NCI-H69 (cell line): ENCODE measurements at regions not wholly inside any gene's neighbourhood (a gene's known extent, or its start where the extent isn't known, plus 50 kb on each side); places are given as distances from the start of the nearest gene placed in this dataset.
"Not testable (repeated sequence)": the region's sequence is repeated elsewhere in the genome, so short reads cannot be mapped to it uniquely, and the experiment has no call there.

ENCODE experiments used
- DNase-seq: peaks from one replicate; lab custom pipeline; 2025; lab: John Stamatoyannopoulos, UW

GRCh38 chr5:30384171-30384570 lies 809.3 kb upstream of the CDH6 start:
- no peak for DNase-seq

- no peak for DNase-seq
Measured at GRCh38 chr5:30380228-30380627, 813.3 kb upstream of the CDH6 start.

DNA sequence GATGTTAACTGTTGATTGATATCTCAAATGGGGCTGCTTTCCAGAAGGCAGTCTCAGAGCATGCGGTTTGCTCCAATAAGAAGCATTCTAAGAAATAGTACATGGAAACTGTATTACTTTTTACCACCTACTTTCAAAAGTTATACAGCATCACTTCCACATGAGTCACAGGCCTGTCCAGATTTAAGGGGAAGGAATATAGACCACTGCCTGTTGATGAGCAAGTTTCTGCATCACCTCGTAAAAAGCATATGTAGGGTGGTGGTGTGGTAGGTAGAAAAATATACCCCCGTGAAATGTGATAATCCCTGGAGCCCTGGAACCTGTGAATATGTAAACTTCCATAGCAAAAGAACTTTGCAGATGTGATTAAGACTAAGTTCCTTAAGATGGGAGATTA lies 816.6 kb upstream of the CDH6 start:
- no peak for DNase-seq

DNA sequence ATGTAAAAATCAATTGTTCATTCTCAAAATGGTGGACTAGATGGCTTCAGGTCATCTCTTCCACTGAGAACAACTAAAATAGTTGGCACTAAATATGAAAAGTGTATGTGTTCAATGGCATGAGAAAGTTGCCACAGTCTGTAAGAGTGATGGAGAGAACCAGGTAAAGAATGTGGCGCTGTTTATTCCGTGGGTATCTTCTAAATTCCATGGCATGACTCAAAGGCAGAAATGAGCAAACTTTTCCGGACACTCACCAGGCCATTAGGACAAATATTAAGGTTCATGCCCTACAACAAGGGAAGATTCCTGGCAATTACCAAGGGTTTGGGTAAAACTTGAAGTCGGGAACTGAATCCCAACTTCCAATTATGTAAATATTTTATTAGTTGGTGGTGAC lies 825.4 kb upstream of the CDH6 start:
- no peak for DNase-seq

GRCh38 chr5:30365031-30365430 lies 828.5 kb upstream of the CDH6 start:
- DNase-seq, result not testable (repeated sequence)

- no peak for DNase-seq
Measured at GRCh38 chr5:30357371-30357770, 836.1 kb upstream of the CDH6 start.

- DNase-seq, result no peak
Measured at GRCh38 chr5:30355675-30356074, 837.8 kb upstream of the CDH6 start.

DNA sequence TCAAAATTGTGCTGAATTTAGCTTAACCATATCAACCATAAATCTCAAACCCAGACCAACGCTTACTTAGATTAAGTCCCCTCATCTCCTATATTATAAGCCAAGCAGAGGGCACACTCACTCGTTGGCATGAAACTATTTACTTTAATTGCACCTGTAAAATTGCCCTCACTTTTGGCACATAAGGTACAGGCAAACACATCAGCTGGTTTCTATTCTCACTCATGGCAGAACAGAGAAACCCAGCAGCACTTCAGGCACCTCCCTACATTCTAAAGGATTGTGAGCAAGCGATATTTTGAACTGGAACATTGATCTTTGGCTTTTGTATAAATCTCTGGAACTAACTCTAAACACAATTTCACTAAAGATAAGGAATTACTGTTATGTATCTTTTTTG lies 845.6 kb upstream of the CDH6 start:
- peak; percentile 41 for DNase-seq

DNA sequence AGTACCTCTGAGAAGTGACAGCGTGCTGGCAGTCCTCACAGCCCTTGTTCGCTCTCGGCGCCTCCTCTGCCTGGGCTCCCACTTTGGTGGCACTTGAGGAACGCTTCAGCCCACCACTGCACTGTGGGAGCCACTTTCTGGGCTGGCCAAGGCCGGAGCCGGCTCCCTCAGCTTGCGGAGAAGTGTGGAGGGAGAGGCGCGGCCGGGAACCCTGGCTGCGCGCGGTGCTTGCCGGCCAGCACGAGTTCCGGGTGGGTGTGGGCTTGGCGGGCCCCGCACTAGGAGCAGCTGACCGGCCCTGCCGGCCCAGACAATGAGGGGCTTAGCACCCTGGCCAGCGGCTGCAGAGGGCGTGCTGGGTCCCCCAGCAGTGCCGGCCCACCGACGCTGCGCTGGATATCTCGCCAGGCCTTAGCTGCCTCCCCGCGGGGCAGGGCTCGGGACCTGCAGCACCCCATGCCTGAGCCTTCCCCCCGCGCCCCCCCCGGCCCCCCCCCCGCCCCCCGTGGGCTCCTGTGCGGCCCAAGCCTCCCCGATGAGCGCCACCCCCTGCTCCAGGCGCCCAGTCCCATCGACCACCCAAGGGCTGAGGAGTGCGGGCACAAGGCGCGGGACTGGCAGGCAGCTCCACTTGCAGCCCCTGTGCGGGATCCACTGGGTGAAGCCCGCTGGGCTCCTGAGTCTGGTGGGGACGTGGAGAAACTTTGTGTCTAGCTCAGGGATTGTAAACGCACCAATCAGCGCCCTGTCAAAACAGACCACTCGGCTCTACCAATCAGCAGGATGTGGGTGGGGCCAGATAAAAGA lies 847.7 kb upstream of the CDH6 start:
- DNase-seq, result not testable (repeated sequence)

DNA sequence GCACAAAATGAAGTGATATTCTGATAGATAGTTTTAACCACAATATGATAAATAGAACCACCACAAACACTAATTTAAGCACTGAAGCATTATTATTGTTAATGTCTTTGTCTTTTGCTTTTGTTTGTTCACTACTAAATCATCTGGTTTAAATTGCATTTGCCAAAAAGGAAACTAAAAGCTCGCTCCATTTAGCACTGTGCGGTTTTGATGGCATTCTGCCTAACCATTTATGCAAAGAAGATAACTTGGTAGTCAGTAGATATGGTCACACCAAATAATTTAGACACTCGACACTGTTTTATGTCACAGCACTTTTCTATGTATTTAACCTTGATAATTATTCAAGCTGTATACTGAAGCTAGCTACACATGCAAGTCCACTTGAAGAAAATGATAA lies 849.8 kb upstream of the CDH6 start:
- DNase-seq, result peak; percentile 87

DNA sequence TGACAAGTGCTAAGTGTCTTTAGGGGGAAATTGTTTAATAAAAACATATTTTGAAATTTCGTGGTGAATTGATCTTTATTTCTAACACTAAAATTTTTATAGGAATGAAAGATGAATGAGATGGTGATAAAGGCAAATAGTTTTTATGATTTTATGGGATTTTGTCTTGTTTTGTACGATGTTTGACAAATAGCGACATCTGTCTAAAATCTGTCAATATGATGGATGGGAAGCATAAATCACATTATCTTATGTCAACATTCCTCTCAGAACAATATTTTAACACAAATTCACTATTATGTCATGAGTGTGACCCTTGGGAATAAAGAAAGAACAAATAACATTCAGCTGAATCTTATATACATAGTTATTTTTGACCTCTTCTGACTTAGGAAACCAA lies 852.0 kb upstream of the CDH6 start:
- DNase-seq, result peak; percentile 31

DNA sequence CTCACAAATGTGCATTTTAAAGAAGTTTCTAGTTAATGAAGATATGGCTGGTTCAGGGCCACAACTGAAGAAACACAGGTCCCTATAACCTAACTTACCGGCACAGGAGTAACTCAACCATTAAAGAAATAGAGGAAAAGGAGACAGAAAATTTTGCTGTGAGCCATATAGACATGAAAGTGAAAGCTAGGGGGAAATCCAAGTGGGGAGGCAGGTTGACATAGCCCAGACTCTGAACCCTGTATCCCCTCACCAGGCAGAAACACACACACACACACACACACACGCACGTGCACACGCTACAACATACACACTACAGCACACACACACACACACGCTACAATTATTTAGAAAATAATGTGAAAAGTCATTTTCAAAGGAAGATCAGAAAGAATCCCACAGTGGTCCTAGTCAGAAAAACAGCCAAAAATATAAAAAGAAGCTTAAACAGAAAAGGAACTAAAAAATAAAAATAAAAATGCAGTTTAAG lies 856.4 kb upstream of the CDH6 start:
- DNase-seq, result no peak

DNA sequence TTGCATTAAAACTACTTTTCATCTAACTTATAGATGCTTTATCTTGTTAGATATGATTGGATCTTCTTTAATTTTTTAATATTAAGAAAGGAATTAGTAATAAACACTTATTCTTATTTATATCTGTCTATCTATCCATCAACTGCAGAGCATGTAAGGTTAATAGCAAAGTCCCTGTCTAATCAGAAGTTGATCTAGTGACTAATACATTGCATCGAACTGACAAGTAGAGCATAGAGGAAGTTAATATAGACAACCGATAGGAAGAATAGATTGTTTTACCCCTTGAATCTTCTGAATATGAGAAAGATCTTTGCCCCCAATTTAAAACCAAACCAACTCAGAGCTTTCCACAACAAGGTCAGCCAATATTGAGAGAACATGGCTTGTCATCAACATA lies 862.0 kb upstream of the CDH6 start:
- no peak for DNase-seq

DNA sequence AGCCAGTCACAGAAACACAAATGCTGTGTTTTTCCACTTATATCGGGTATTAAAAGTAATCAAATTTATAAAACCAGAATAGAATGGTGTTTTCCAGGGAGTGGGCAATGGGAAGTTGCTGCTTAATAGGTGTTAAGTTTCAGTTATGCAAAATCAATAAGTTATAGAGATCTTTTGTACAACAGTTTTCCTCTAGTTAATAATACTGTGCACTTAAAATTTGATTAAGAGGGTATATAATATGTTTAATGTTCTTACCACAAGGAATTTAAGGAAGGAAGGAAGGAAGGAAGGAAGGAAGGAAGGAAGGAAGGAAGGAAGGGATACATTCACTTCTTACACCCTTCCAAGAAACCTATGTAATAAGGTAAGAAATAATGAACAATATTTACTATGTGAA lies 867.7 kb upstream of the CDH6 start:
- no peak for DNase-seq

GRCh38 chr5:30324083-30324482 lies 869.4 kb upstream of the CDH6 start:
- no peak for DNase-seq

- no peak for DNase-seq
Measured at GRCh38 chr5:30287890-30288289, 905.6 kb upstream of the CDH6 start.

GRCh38 chr5:30279237-30279636 lies 914.2 kb upstream of the CDH6 start:
- no peak for DNase-seq

GRCh38 chr5:30267026-30267425 lies 926.5 kb upstream of the CDH6 start:
- no peak for DNase-seq

DNA sequence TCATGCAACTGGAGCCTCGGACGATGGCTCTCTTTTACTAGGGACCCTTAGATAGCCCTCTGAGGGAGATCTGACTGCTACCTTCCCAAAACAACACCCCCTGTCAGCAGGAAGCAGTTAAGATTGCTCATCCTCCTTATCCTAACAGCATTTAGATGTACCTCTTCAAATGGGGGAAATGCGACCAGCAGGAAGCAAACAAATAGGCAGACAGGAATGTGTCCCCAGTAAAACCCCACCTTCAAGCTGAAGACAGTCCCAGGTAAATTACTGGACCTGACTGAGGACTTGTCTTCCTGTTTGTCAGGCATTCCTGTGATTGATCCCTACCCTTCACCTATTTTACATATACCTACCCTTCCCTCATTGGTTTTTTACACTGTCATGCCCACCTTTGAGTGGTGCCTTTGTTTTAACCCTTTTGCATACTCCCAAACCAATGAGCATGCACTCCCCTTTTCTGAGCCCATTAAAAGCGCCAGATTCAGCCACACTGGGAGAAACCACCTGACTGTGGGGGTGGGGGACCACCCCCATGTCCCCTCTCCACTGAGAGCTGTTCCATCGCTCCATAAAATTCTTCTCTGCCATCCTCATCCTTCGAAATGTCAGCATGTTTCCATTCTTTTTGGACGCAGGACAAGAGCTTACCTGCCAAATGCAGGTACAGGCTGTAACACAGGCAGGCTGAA lies 954.0 kb upstream of the CDH6 start:
- DNase-seq, result no peak

- DNase-seq, result no peak
Measured at GRCh38 chr5:30237189-30237588, 956.3 kb upstream of the CDH6 start.

DNA sequence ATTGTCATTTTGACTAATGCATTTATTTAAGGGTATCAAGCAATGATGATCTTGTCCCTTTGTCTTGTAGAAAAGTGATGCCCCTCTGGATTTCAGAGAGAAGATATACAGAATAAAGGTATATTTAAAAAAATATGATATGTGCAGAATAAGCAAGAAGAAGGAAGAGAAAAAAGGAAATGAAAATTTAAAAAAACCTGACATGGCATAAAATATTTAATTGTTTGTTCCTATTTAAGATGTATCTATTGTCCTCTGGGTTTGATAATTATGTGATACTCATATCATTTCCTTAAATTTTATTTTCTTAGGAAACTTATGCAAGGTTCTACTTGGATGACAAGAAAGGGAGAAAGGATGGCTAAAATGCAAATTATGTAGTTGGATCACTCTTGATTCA lies 983.7 kb upstream of the CDH6 start:
- no peak for DNase-seq

DNA sequence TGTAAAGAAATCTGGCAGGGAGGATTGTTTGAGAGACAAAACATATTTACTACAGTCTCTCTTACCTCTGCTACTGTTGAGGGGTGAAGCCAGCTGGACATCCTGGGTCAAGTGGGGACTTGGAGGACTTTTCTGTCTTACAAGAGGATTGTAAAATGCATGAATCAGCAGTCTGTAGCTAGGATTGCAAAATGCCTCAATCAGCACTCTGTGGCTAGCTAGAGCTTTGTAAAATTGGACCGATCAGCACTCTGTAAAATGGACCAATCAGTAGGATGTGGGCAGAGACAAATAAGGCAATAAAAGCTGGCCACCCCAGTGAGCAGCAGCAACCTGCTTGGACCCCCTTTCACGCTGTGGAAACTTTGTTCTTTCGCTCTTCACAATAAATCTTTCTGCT lies 995.8 kb upstream of the CDH6 start:
- no peak for DNase-seq

DNA sequence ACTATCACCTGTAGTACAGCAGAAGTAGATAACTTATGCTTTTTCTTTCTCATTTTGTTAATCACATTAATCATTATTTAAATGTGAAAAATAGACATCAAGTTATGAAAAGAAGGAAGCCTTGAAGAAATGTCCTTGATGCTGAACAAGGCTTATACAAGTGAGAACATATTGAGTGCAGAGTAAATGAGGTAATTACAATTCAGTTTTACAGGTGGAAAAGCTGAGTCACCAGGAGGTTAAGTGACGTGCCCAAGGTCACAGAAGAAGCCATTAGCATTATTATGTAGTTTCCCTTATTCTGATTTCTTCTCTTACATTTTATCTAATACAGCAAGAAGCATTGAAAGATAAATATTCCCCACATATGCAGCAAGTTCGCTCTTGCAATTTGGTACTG lies 998.5 kb upstream of the CDH6 start:
- DNase-seq, result peak; percentile 90

GRCh38 chr5:30194595-30194994 lies 998.9 kb upstream of the CDH6 start:
- DNase-seq, result peak; percentile 95
